Smooth muscle cell (in vitro differentiated cells): ENCODE measurements at regions not wholly inside any gene's neighbourhood (a gene's known extent, or its start where the extent isn't known, plus 50 kb on each side); places are given as distances from the start of the nearest gene placed in this dataset.

Experiments used
- DNase-seq: peaks from one replicate; lab custom pipeline; 2025; ENCODE audit not compliant: unreplicated experiment; lab: John Stamatoyannopoulos, UW
- H2AFZ ChIP-seq: fragments of 200-600 bp; sonication (generic); 2 replicates; pipeline ENCODE4 v1.6.0; 2016; ENCODE audit warnings: antibody characterized with exemption, low read depth, mild to moderate bottlenecking
- H3F3A ChIP-seq: fragments of 200-600 bp; sonication (generic); 2 replicates; pipeline ENCODE4 v1.6.0; 2017; ENCODE audit warnings: antibody characterized with exemption, low read depth
- H3K27ac ChIP-seq: fragments of 200-600 bp; sonication (generic); 2 replicates; pipeline ENCODE4 v1.5.1; 2016; ENCODE audit warnings: low read depth, mild to moderate bottlenecking
- H3K27me3 ChIP-seq: fragments of 200-600 bp; sonication (generic); 2 replicates; pipeline ENCODE4 v1.6.1; 2016; ENCODE audit warnings: low read depth, mild to moderate bottlenecking
- H3K36me3 ChIP-seq: fragments of 200-600 bp; sonication (generic); 2 replicates; pipeline ENCODE4 v1.5.1; 2016; ENCODE audit warnings: low read depth
- H3K4me1 ChIP-seq: fragments of 200-600 bp; sonication (generic); 2 replicates; pipeline ENCODE4 v1.5.1; 2016; ENCODE audit warnings: low read depth
- H3K4me2 ChIP-seq: fragments of 200-600 bp; sonication (generic); 2 replicates; pipeline ENCODE4 v1.6.0; 2016; ENCODE audit warnings: mild to moderate bottlenecking
- H3K4me3 ChIP-seq: fragments of 200-600 bp; sonication (generic); 2 replicates; pipeline ENCODE4 v1.5.1; 2016; ENCODE audit warnings: mild to moderate bottlenecking
- H3K79me2 ChIP-seq: fragments of 200-600 bp; sonication (generic); 2 replicates; pipeline ENCODE4 v1.6.0; 2016; ENCODE audit warnings: low read depth, mild to moderate bottlenecking
- H3K9ac ChIP-seq: fragments of 200-600 bp; sonication (generic); 2 replicates; pipeline ENCODE4 v1.6.0; 2016; ENCODE audit warnings: low read depth
- H3K9me3 ChIP-seq: fragments of 200-600 bp; sonication (generic); replicated peaks from 2 replicates; pipeline ENCODE4 v1.5.1; 2016; ENCODE audit warnings: low read depth
- H4K20me1 ChIP-seq: fragments of 200-600 bp; sonication (generic); 2 replicates; pipeline ENCODE4 v1.6.0; 2016; ENCODE audit warnings: low read depth
- WGBS: methylation state at CpG from one replicate; pipeline ENCODE4 v1.1.7; 2016; ENCODE audit warnings: low lambda C conversion rate; 5-methylcytosine and 5-hydroxymethylcytosine counted together
- TF ChIP-seq, protein P1 (sequence below): fragments of 200-600 bp; sonication (generic); IDR thresholded peaks from 2 replicates; pipeline ENCODE4 v1.5.1; 2017; ENCODE audit warnings: borderline replicate concordance, mild to moderate bottlenecking, antibody characterized with exemption; ENCODE audit not compliant: insufficient read depth, poor library complexity, severe bottlenecking

DNA sequence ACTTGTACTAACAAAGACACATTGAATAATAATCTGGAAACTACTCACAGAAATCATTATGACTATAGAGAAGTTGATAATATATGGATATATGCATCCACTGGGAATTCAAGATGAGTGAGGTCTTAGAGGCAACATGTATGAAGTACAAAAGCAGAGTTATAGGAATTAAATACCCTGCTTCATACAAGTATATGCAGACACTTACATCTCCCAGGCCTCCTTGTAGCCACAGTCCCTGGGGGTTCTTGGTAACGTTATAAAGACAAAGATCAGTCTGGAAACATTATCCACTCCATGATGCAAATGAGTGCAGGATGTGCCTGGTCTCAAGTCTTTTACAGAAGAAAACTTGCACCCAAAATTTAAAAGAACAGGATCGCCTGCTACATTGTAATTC lies 92.4 kb upstream of the ANXA1 start:
- no peak overlapping the region for H2AFZ ChIP-seq
- no peaks in the 10 kb centered on the region for H3K79me2 ChIP-seq
- TF ChIP-seq, protein P1, sequence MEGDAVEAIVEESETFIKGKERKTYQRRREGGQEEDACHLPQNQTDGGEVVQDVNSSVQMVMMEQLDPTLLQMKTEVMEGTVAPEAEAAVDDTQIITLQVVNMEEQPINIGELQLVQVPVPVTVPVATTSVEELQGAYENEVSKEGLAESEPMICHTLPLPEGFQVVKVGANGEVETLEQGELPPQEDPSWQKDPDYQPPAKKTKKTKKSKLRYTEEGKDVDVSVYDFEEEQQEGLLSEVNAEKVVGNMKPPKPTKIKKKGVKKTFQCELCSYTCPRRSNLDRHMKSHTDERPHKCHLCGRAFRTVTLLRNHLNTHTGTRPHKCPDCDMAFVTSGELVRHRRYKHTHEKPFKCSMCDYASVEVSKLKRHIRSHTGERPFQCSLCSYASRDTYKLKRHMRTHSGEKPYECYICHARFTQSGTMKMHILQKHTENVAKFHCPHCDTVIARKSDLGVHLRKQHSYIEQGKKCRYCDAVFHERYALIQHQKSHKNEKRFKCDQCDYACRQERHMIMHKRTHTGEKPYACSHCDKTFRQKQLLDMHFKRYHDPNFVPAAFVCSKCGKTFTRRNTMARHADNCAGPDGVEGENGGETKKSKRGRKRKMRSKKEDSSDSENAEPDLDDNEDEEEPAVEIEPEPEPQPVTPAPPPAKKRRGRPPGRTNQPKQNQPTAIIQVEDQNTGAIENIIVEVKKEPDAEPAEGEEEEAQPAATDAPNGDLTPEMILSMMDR, result no peak
- 64% methylated on average over 2 of the region's 2 CpGs for WGBS
- no peak overlapping the region for H3K4me2 ChIP-seq
- no peaks in the 10 kb centered on the region for H3K27me3 ChIP-seq
- H4K20me1 ChIP-seq, result no peaks in the 10 kb centered on the region
- no peaks in the 10 kb centered on the region for H3K9me3 ChIP-seq
- no peaks in the 10 kb centered on the region for H3K36me3 ChIP-seq
- DNase-seq, result no peak
- no peaks in the 10 kb centered on the region for H3F3A ChIP-seq
- H3K4me3 ChIP-seq, result no peak overlapping the region
- no peak overlapping the region for H3K27ac ChIP-seq
- no peaks in the 10 kb centered on the region for H3K4me1 ChIP-seq
- no peak overlapping the region for H3K9ac ChIP-seq

DNA sequence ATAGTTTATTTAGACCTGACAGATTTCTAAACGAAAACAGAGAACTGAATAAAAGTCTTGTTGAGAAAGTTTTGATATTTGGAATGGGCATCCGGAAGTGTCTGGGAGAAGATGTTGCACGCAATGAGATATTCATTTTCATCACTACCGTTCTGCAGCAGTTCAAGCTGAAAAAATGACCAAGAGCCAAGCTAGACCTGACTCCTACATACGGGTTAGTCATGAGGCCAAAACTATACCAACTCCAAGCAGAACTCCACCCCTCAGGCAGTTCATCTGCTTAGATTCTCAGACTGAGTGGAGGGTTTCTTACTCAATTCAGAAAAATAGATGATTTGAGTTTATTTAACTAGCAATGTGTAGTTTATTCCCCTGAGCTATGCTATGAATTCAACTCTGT lies 95.4 kb upstream of the ANXA1 start:
- no peak overlapping the region for H3K27ac ChIP-seq
- DNase-seq, result no peak
- H3K4me3 ChIP-seq, result no peak overlapping the region
- TF ChIP-seq, protein P1, result no peak
- H3K9ac ChIP-seq, result no peak overlapping the region
- H3K79me2 ChIP-seq, result no peaks in the 10 kb centered on the region
- no peaks in the 10 kb centered on the region for H3K9me3 ChIP-seq
- no peaks in the 10 kb centered on the region for H3K36me3 ChIP-seq
- no peaks in the 10 kb centered on the region for H3F3A ChIP-seq
- H3K4me1 ChIP-seq, result peaks cover 2% of the 10 kb centered on the region
- whole genome bisulfite sequencing, result 85% methylated on average over 5 of the region's 5 CpGs
- H3K27me3 ChIP-seq, result no peaks in the 10 kb centered on the region
- H4K20me1 ChIP-seq, result no peaks in the 10 kb centered on the region
- H3K4me2 ChIP-seq, result no peak overlapping the region
- H2AFZ ChIP-seq, result no peak overlapping the region

- no peaks in the 10 kb centered on the region for H3K79me2 ChIP-seq
- TF ChIP-seq, protein P1, result no peak
- H3K9ac ChIP-seq, result no peak overlapping the region
- H3K27me3 ChIP-seq, result no peaks in the 10 kb centered on the region
- H3K4me3 ChIP-seq, result no peak overlapping the region
- H3F3A ChIP-seq, result no peaks in the 10 kb centered on the region
- no peak for DNase-seq
- no peak overlapping the region for H3K27ac ChIP-seq
- no peaks in the 10 kb centered on the region for H3K9me3 ChIP-seq
- no peak overlapping the region for H3K4me2 ChIP-seq
- peaks cover 14% of the 10 kb centered on the region for H3K4me1 ChIP-seq
- no peaks in the 10 kb centered on the region for H4K20me1 ChIP-seq
- H2AFZ ChIP-seq, result no peak overlapping the region
- H3K36me3 ChIP-seq, result no peaks in the 10 kb centered on the region
Observed at GRCh38 chr9:73054091-73054490, 97.6 kb upstream of the ANXA1 start.

GRCh38 chr9:73053543-73053942 lies 98.1 kb upstream of the ANXA1 start:
- 85% methylated on average over 1 of the region's 1 CpG for WGBS
- H3F3A ChIP-seq, result no peaks in the 10 kb centered on the region
- no peak overlapping the region for H3K4me3 ChIP-seq
- H3K4me2 ChIP-seq, result no peak overlapping the region
- H4K20me1 ChIP-seq, result no peaks in the 10 kb centered on the region
- H2AFZ ChIP-seq, result no peak overlapping the region
- H3K79me2 ChIP-seq, result no peaks in the 10 kb centered on the region
- H3K4me1 ChIP-seq, result peaks cover 14% of the 10 kb centered on the region
- H3K9me3 ChIP-seq, result no peaks in the 10 kb centered on the region
- no peaks in the 10 kb centered on the region for H3K27me3 ChIP-seq
- H3K27ac ChIP-seq, result no peak overlapping the region
- DNase-seq, result no peak
- no peaks in the 10 kb centered on the region for H3K36me3 ChIP-seq
- TF ChIP-seq, protein P1, result no peak
- H3K9ac ChIP-seq, result no peak overlapping the region
